Hematopoietic multipotent progenitor cell treated with erythropoietin and hydrocortisone succinate and interleukin-3 and kit ligand, for 17 days (in vitro differentiated cells): ENCODE measurements at regions not wholly inside any gene's neighbourhood (a gene's known extent, or its start where the extent isn't known, plus 50 kb on each side); places are given as distances from the start of the nearest gene placed in this dataset.

ENCODE experiments used
- DNase-seq: peaks from one replicate; pipeline ENCODE4 v3.0.0-alpha.2; 2015; ENCODE audit warnings: low spot score

GRCh38 chr12:87836190-87836589, 193.0 kb downstream of the C12orf50 start:
- no peak for DNase-seq

- no peak for DNase-seq
Observed at GRCh38 chr12:87828382-87828973, 200.7 kb downstream of the C12orf50 start.

- no peak for DNase-seq
Observed at GRCh38 chr12:87827638-87828264, 201.4 kb downstream of the C12orf50 start.

- DNase-seq: no peak
Observed at GRCh38 chr12:87822923-87823322, 206.3 kb downstream of the C12orf50 start.

GRCh38 chr12:87820524-87821202, 208.5 kb downstream of the C12orf50 start:
- DNase-seq: no peak

GRCh38 chr12:87818441-87818840, 210.8 kb downstream of the C12orf50 start:
- DNase-seq: no peak

- DNase-seq: no peak
Observed at GRCh38 chr12:87815771-87816585, 213.2 kb downstream of the C12orf50 start.

- no peak for DNase-seq
Observed at GRCh38 chr12:87814625-87815024, 214.6 kb downstream of the C12orf50 start.

- DNase-seq: no peak
Observed at GRCh38 chr12:87813476-87814234, 215.5 kb downstream of the C12orf50 start.

GRCh38 chr12:87812681-87813080, 216.5 kb downstream of the C12orf50 start:
- no peak for DNase-seq

GRCh38 chr12:87812030-87812429, 217.2 kb downstream of the C12orf50 start:
- DNase-seq: no peak

GRCh38 chr12:87809916-87810315, 219.3 kb downstream of the C12orf50 start:
- DNase-seq: no peak

- no peak for DNase-seq
Observed at GRCh38 chr12:87807086-87807485, 222.1 kb downstream of the C12orf50 start.

- no peak for DNase-seq
Observed at GRCh38 chr12:87806310-87806709, 222.9 kb downstream of the C12orf50 start.

- no peak for DNase-seq
Observed at GRCh38 chr12:87804386-87804785, 224.8 kb downstream of the C12orf50 start.

GRCh38 chr12:87802721-87803011, 226.5 kb downstream of the C12orf50 start:
- no peak for DNase-seq

- DNase-seq: no peak
Observed at GRCh38 chr12:87801860-87802720, 227.1 kb downstream of the C12orf50 start.

GRCh38 chr12:87796961-87797516, 232.2 kb downstream of the C12orf50 start:
- no peak for DNase-seq

- DNase-seq: no peak
Observed at GRCh38 chr12:87795555-87795954, 233.6 kb downstream of the C12orf50 start.

- DNase-seq: no peak
Observed at GRCh38 chr12:87794854-87795253, 234.3 kb downstream of the C12orf50 start.

- DNase-seq: no peak
Observed at GRCh38 chr12:87793131-87793530, 236.1 kb downstream of the C12orf50 start.
